ENCODE measurements at regions not wholly inside any gene's neighbourhood (a gene's known extent, or its start where the extent isn't known, plus 50 kb on each side); places are given as distances from the start of the nearest gene placed in this dataset.

- H3K27me3 ChIP-seq (replicated peaks; ENCODE audit: control insufficient read depth, insufficient read depth, low read length, poor library complexity, severe bottlenecking): no peaks in the 10 kb centered on the region
- DNase-seq: no peak
- H3K4me1 ChIP-seq (ENCODE audit: control insufficient read depth, insufficient read depth, low read length, poor library complexity, severe bottlenecking): no peaks in the 10 kb centered on the region
- no peaks in the 10 kb centered on the region for H3K9me3 ChIP-seq (ENCODE audit: control insufficient read depth, low read length)
- H3K27ac ChIP-seq (ENCODE audit: insufficient read depth, low read length, poor library complexity, severe bottlenecking): no peak overlapping the region
- no peaks in the 10 kb centered on the region for H3K36me3 ChIP-seq (ENCODE audit: control insufficient read depth, insufficient read depth, low read length)
- no peak overlapping the region for H3K4me3 ChIP-seq (ENCODE audit: insufficient read depth, low read depth, low read length, poor library complexity, severe bottlenecking)
Observed at GRCh38 chr2:193542762-193543161, 1348.0 kb upstream of the TMEFF2 start.

DNA sequence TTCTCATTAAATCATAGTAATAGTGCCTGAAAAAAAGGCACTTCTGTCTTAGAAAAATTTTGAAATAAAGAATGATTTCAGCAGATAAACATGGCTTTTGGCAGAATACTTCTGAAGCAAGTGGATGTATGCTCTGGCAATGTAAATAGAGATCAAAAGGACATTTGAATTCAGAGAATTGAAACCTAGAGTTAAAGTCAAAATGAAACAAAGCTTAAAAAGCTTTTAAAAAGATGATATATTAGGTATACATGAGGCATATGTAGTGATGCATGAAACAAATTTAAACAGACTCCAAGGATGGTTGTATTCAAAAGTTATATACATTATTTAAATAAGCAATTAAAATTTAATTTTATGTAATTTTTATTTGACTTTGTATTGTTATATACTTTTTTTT is 1344.5 kb upstream of the TMEFF2 start:
- Histone ChIP-seq H3K36me3 (ENCODE audit: control insufficient read depth, insufficient read depth, low read length) (no peaks in the 10 kb centered on the region), H3K9me3 (ENCODE audit: control insufficient read depth, low read length) (no peaks in the 10 kb centered on the region), H3K4me1 (ENCODE audit: control insufficient read depth, insufficient read depth, low read length, poor library complexity, severe bottlenecking) (no peaks in the 10 kb centered on the region), H3K4me3 (ENCODE audit: insufficient read depth, low read depth, low read length, poor library complexity, severe bottlenecking) (no peak overlapping the region), H3K27ac (ENCODE audit: insufficient read depth, low read length, poor library complexity, severe bottlenecking) (no peak overlapping the region), H3K27me3 (replicated peaks; ENCODE audit: control insufficient read depth, insufficient read depth, low read length, poor library complexity, severe bottlenecking) (no peaks in the 10 kb centered on the region)
- no peak for DNase-seq

DNA sequence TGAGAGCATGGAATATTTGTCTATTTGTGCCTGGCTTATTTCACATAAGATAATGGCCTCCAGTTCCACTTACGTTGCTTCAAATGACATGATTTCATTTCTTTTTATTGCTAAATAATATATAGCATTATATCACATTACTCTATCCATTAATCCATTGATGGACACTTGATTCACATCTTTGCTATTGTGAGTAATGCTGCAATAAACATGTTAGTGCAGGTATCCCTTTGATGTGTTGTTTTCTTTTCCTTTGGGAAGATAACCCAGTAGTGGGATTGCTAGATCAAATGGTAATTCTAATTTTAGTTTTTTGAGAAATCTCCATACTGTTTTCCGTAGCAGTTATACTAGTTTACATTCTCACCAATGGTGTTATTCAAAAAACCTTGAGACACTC is 1343.3 kb upstream of the TMEFF2 start:
- H3K4me3 ChIP-seq (ENCODE audit: insufficient read depth, low read depth, low read length, poor library complexity, severe bottlenecking): no peak overlapping the region
- DNase-seq: no peak
- H3K27ac ChIP-seq (ENCODE audit: insufficient read depth, low read length, poor library complexity, severe bottlenecking): no peak overlapping the region
- H3K4me1 ChIP-seq (ENCODE audit: control insufficient read depth, insufficient read depth, low read length, poor library complexity, severe bottlenecking): no peaks in the 10 kb centered on the region
- H3K36me3 ChIP-seq (ENCODE audit: control insufficient read depth, insufficient read depth, low read length): no peaks in the 10 kb centered on the region
- no peaks in the 10 kb centered on the region for H3K9me3 ChIP-seq (ENCODE audit: control insufficient read depth, low read length)
- H3K27me3 ChIP-seq (replicated peaks; ENCODE audit: control insufficient read depth, insufficient read depth, low read length, poor library complexity, severe bottlenecking): no peaks in the 10 kb centered on the region

DNA sequence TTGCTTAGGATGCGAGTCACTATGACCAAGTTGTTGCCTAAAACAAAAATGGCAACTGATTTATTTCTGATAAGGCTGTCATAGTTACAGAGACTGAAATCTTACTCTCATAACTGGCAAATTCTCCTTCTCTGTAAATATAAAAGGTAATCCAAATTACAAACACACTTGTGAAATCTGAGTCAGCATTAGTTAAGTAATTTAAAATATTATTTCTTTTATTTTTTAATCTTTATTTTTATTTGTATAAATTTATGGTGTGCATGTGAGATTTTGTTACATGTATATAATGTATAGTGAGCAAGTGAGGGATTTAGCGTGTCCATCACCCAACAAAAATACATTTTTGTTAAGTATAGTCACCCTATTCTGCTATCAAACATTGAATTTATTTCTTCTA is 1342.8 kb upstream of the TMEFF2 start:
- Histone ChIP-seq H3K4me3 (ENCODE audit: insufficient read depth, low read depth, low read length, poor library complexity, severe bottlenecking) (no peak overlapping the region), H3K9me3 (ENCODE audit: control insufficient read depth, low read length) (no peaks in the 10 kb centered on the region), H3K4me1 (ENCODE audit: control insufficient read depth, insufficient read depth, low read length, poor library complexity, severe bottlenecking) (no peaks in the 10 kb centered on the region), H3K27me3 (replicated peaks; ENCODE audit: control insufficient read depth, insufficient read depth, low read length, poor library complexity, severe bottlenecking) (no peaks in the 10 kb centered on the region), H3K36me3 (ENCODE audit: control insufficient read depth, insufficient read depth, low read length) (no peaks in the 10 kb centered on the region), H3K27ac (ENCODE audit: insufficient read depth, low read length, poor library complexity, severe bottlenecking) (no peak overlapping the region)
- no peak for DNase-seq

DNA sequence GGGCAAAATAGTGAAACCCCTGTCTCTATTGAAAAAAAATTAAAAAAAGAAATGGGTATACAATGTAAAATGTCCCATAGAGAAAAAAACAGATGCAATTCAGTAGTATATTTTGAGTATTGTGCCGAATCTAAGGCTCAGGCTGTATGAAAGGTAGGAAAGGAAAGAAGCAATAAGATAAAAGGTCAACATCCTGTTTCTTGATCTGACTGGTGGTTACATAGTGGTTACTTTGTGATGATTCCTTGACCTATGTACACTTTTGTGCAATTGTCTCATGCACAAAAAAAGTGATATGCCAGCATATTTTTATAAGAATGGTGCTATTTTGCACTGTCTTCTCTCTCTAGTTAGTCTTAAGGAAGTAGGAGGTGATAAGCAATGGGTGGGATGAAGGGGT is 1333.7 kb upstream of the TMEFF2 start:
- DNase-seq: no peak
- no peaks in the 10 kb centered on the region for H3K27me3 ChIP-seq (replicated peaks; ENCODE audit: control insufficient read depth, insufficient read depth, low read length, poor library complexity, severe bottlenecking)
- no peaks in the 10 kb centered on the region for H3K4me1 ChIP-seq (ENCODE audit: control insufficient read depth, insufficient read depth, low read length, poor library complexity, severe bottlenecking)
- H3K4me3 ChIP-seq (ENCODE audit: insufficient read depth, low read depth, low read length, poor library complexity, severe bottlenecking): no peak overlapping the region
- H3K36me3 ChIP-seq (ENCODE audit: control insufficient read depth, insufficient read depth, low read length): no peaks in the 10 kb centered on the region
- no peaks in the 10 kb centered on the region for H3K9me3 ChIP-seq (ENCODE audit: control insufficient read depth, low read length)
- H3K27ac ChIP-seq (ENCODE audit: insufficient read depth, low read length, poor library complexity, severe bottlenecking): no peak overlapping the region

- Histone ChIP-seq H3K27me3 (replicated peaks; ENCODE audit: control insufficient read depth, insufficient read depth, low read length, poor library complexity, severe bottlenecking) (no peaks in the 10 kb centered on the region), H3K27ac (ENCODE audit: insufficient read depth, low read length, poor library complexity, severe bottlenecking) (no peak overlapping the region), H3K4me3 (ENCODE audit: insufficient read depth, low read depth, low read length, poor library complexity, severe bottlenecking) (no peak overlapping the region), H3K36me3 (ENCODE audit: control insufficient read depth, insufficient read depth, low read length) (no peaks in the 10 kb centered on the region), H3K4me1 (ENCODE audit: control insufficient read depth, insufficient read depth, low read length, poor library complexity, severe bottlenecking) (no peaks in the 10 kb centered on the region), H3K9me3 (ENCODE audit: control insufficient read depth, low read length) (no peaks in the 10 kb centered on the region)
- no peak for DNase-seq
Observed at GRCh38 chr2:193527146-193527545, 1332.4 kb upstream of the TMEFF2 start.

DNA sequence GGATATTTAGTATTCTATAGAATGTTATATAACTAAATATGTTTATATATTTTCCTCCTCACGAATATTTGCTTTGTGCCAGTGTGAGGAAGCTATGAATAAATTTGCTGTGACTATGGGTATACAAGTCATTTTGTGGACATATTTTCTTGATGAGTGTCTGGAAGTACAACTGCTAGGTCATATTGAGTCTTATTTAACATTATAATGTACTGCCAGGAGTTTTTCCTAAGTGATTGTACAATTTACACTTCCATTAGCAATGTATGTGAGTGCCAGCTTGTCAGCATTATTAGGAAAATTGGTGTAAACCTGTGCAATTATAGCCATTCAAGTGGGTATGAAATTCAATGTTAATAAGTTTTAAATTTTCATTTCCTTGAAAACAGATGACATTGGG is 1328.9 kb upstream of the TMEFF2 start:
- Histone ChIP-seq H3K27me3 (replicated peaks; ENCODE audit: control insufficient read depth, insufficient read depth, low read length, poor library complexity, severe bottlenecking) (no peaks in the 10 kb centered on the region), H3K4me1 (ENCODE audit: control insufficient read depth, insufficient read depth, low read length, poor library complexity, severe bottlenecking) (no peaks in the 10 kb centered on the region), H3K9me3 (ENCODE audit: control insufficient read depth, low read length) (no peaks in the 10 kb centered on the region), H3K27ac (ENCODE audit: insufficient read depth, low read length, poor library complexity, severe bottlenecking) (no peak overlapping the region), H3K36me3 (ENCODE audit: control insufficient read depth, insufficient read depth, low read length) (no peaks in the 10 kb centered on the region), H3K4me3 (ENCODE audit: insufficient read depth, low read depth, low read length, poor library complexity, severe bottlenecking) (no peak overlapping the region)
- DNase-seq: no peak

- Histone ChIP-seq H3K27me3 (replicated peaks; ENCODE audit: control insufficient read depth, insufficient read depth, low read length, poor library complexity, severe bottlenecking) (no peaks in the 10 kb centered on the region), H3K36me3 (ENCODE audit: control insufficient read depth, insufficient read depth, low read length) (no peaks in the 10 kb centered on the region), H3K4me3 (ENCODE audit: insufficient read depth, low read depth, low read length, poor library complexity, severe bottlenecking) (no peak overlapping the region), H3K4me1 (ENCODE audit: control insufficient read depth, insufficient read depth, low read length, poor library complexity, severe bottlenecking) (no peaks in the 10 kb centered on the region), H3K9me3 (ENCODE audit: control insufficient read depth, low read length) (no peaks in the 10 kb centered on the region), H3K27ac (ENCODE audit: insufficient read depth, low read length, poor library complexity, severe bottlenecking) (no peak overlapping the region)
- no peak for DNase-seq
Observed at GRCh38 chr2:193521523-193521922, 1326.8 kb upstream of the TMEFF2 start.

GRCh38 chr2:193520709-193521458 is 1326.2 kb upstream of the TMEFF2 start:
- DNase-seq: no peak
- Histone ChIP-seq H3K4me3 (ENCODE audit: insufficient read depth, low read depth, low read length, poor library complexity, severe bottlenecking) (no peak overlapping the region), H3K36me3 (ENCODE audit: control insufficient read depth, insufficient read depth, low read length) (no peaks in the 10 kb centered on the region), H3K9me3 (ENCODE audit: control insufficient read depth, low read length) (no peaks in the 10 kb centered on the region), H3K4me1 (ENCODE audit: control insufficient read depth, insufficient read depth, low read length, poor library complexity, severe bottlenecking) (no peaks in the 10 kb centered on the region), H3K27ac (ENCODE audit: insufficient read depth, low read length, poor library complexity, severe bottlenecking) (no peak overlapping the region), H3K27me3 (replicated peaks; ENCODE audit: control insufficient read depth, insufficient read depth, low read length, poor library complexity, severe bottlenecking) (no peaks in the 10 kb centered on the region)

GRCh38 chr2:193518041-193518817 is 1323.5 kb upstream of the TMEFF2 start:
- Histone ChIP-seq H3K27me3 (replicated peaks; ENCODE audit: control insufficient read depth, insufficient read depth, low read length, poor library complexity, severe bottlenecking) (no peaks in the 10 kb centered on the region), H3K9me3 (ENCODE audit: control insufficient read depth, low read length) (no peaks in the 10 kb centered on the region), H3K4me3 (ENCODE audit: insufficient read depth, low read depth, low read length, poor library complexity, severe bottlenecking) (no peak overlapping the region), H3K36me3 (ENCODE audit: control insufficient read depth, insufficient read depth, low read length) (no peaks in the 10 kb centered on the region), H3K27ac (ENCODE audit: insufficient read depth, low read length, poor library complexity, severe bottlenecking) (no peak overlapping the region), H3K4me1 (ENCODE audit: control insufficient read depth, insufficient read depth, low read length, poor library complexity, severe bottlenecking) (no peaks in the 10 kb centered on the region)
- DNase-seq: no peak
